ENCODE measurements at regions not wholly inside any gene's neighbourhood (a gene's known extent, or its start where the extent isn't known, plus 50 kb on each side); places are given as distances from the start of the nearest gene placed in this dataset.

- no peak for DNase-seq (ENCODE audit: extremely low spot score)
- ChIA-PET CTCF (no interaction called here), POLR2A (no interaction called here)
- TF ChIP-seq CTCF (IDR thresholded peaks at IDR 0.05; ENCODE audit: control extremely low read depth, extremely low read depth, low read depth, missing control alignments), result no peak
Observed at GRCh38 chr5:73292816-73293459, 119.9 kb downstream of the TMEM174 start.

GRCh38 chr5:73291873-73292272 is 118.9 kb downstream of the TMEM174 start:
- POLR2A ChIA-PET, result no interaction called here
- CTCF ChIA-PET, result no interaction called here
- DNase-seq (ENCODE audit: extremely low spot score), result no peak
- no peak for TF ChIP-seq CTCF (IDR thresholded peaks at IDR 0.05; ENCODE audit: control extremely low read depth, extremely low read depth, low read depth, missing control alignments)

GRCh38 chr5:73290242-73290641 is 117.2 kb downstream of the TMEM174 start:
- ChIA-PET POLR2A (no interaction called here), CTCF (no interaction called here)
- no peak for TF ChIP-seq CTCF (IDR thresholded peaks at IDR 0.05; ENCODE audit: control extremely low read depth, extremely low read depth, low read depth, missing control alignments)
- no peak for DNase-seq (ENCODE audit: extremely low spot score)

GRCh38 chr5:73288803-73289720 is 116.1 kb downstream of the TMEM174 start:
- CTCF ChIA-PET, result no interaction called here
- no peak for DNase-seq (ENCODE audit: extremely low spot score)
- POLR2A ChIA-PET, result no interaction called here
- TF ChIP-seq CTCF (IDR thresholded peaks at IDR 0.05; ENCODE audit: control extremely low read depth, extremely low read depth, low read depth, missing control alignments), result no peak

DNA sequence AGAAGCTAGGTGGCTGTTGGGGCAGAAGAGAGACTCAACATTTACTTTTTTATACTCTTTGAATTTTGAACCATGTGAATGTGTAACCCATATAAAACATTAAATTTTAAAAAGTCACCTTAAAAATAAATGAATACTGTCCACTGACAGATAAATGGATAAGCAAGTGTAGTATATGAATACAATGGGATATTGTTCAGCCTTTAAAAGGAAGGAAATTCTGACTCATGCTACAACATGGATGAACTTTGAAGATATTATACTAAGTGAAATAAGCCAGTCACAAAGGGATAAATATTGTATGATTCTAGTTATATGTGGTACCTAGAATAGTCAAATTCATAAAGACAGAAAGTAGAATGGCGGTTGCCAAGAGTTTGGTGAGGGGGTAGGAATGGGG is 113.9 kb downstream of the TMEM174 start:
- DNase-seq (ENCODE audit: extremely low spot score), result no peak
- POLR2A ChIA-PET, result no interaction called here
- CTCF ChIA-PET, result interaction anchor here (0.9 kb wide), 1 partner anchor 85 kb away, joined by 3 read pairs; no protein-coding TSS in a partner anchor
- TF ChIP-seq CTCF (IDR thresholded peaks at IDR 0.05; ENCODE audit: control extremely low read depth, extremely low read depth, low read depth, missing control alignments), result no peak

DNA sequence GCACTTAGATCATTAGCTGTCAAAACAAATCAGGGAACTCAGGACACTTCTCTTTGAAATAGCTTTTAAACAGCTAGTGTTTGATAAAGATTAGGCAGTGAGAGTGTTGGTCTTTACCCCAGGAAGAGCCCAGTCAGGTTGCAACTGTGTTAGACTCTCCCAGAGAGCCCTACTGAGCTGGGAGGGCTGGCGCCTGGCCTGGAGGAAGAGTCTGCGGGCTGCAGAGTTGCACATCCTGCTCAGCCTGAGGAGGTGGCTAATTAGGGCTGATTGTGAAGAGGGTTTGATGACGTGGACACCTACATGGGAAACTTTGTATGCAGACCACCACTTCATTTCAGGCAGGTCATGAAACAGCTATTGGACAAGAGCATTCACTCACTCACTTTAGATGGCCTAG is 112.0 kb downstream of the TMEM174 start:
- CTCF ChIA-PET, result interaction anchor here (1.5 kb wide), 1 partner anchor 84 kb away, joined by 3 read pairs; no protein-coding TSS in a partner anchor
- POLR2A ChIA-PET, result interaction anchor here (0.6 kb wide), 1 partner anchor 1083 kb away, joined by 3 read pairs; no protein-coding TSS in a partner anchor
- no peak for DNase-seq (ENCODE audit: extremely low spot score)
- no peak for TF ChIP-seq CTCF (IDR thresholded peaks at IDR 0.05; ENCODE audit: control extremely low read depth, extremely low read depth, low read depth, missing control alignments)
